Left ventricle myocardium inferior (tissue), 1 donor: ENCODE measurements at regions not wholly inside any gene's neighbourhood (a gene's known extent, or its start where the extent isn't known, plus 50 kb on each side); places are given as distances from the start of the nearest gene placed in this dataset.

Source experiments
- DNase-seq: peaks from one replicate; pipeline ENCODE4 v3.0.0-alpha.2; 2020
- H3K27ac ChIP-seq: fragments of 200-600 bp; replicated peaks from 2 replicates; pipeline ENCODE4 v1.8.0; 2021
- H3K27me3 ChIP-seq: fragments of 200-600 bp; 2 replicates; pipeline ENCODE4 v1.8.0; 2021; ENCODE audit warnings: low read depth
- H3K36me3 ChIP-seq: fragments of 200-600 bp; 2 replicates; pipeline ENCODE4 v1.8.0; 2021
- H3K4me1 ChIP-seq: fragments of 200-600 bp; 2 replicates; pipeline ENCODE4 v1.8.0; 2021
- H3K4me3 ChIP-seq: fragments of 200-600 bp; 2 replicates; pipeline ENCODE4 v1.8.0; 2021; ENCODE audit warnings: mild to moderate bottlenecking, moderate library complexity
- H3K9me3 ChIP-seq: fragments of 200-600 bp; replicated peaks from 2 replicates; pipeline ENCODE4 v1.8.0; 2021
- CTCF ChIP-seq: fragments of 200-600 bp; IDR thresholded peaks from 2 replicates; pipeline ENCODE4 v1.8.0; 2021; ENCODE audit warnings: antibody characterized with exemption, mild to moderate bottlenecking, borderline replicate concordance
- intact Hi-C: fragments of 100-400 bp; cut with micrococcal nuclease; formaldehyde crosslinking; loops from one replicate; pipeline ENCODE4 v1.11.0; 2022
- donor health status: DM: no; HTN: yes; CAD: no; lungs with severe emphysema.

DNA sequence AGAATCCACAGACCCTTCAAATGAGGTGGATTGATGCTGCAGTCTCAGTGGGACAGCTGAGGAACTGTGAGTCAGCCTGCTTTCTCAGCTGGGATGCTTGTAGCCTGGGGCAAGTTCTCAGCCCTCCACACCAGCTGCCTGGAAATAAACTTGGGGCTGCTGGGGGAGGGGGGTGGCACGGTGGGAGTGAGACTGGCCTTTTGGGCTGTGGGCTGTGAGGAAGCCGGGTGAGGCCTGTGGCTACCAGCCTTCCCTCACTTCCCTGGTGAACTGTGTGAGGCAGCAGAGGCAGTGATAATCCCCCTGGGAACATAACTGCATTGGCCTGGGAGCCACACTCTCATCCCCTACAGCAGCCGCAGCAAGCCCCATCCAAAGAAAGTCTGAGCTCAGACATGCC is 114.5 kb upstream of the GUCY1A1 start:
- no peak for TF ChIP-seq CTCF
- DNase-seq = no peak
- no peaks in the 10 kb centered on the region for H3K4me1 ChIP-seq
- no peaks in the 10 kb centered on the region for H3K27me3 ChIP-seq
- no peak overlapping the region for H3K4me3 ChIP-seq
- peaks cover 49% of the 10 kb centered on the region for H3K9me3 ChIP-seq
- H3K27ac ChIP-seq = no peak overlapping the region
- H3K36me3 ChIP-seq = no peaks in the 10 kb centered on the region
- intact Hi-C loops = no loop called here

- intact Hi-C loops = no loop called here
- Histone ChIP-seq H3K4me3 (no peak overlapping the region), H3K4me1 (peaks cover 23% of the 10 kb centered on the region), H3K27me3 (no peaks in the 10 kb centered on the region), H3K36me3 (no peaks in the 10 kb centered on the region), H3K9me3 (peaks cover 11% of the 10 kb centered on the region), H3K27ac (no peak overlapping the region)
- TF ChIP-seq CTCF = no peak
- no peak for DNase-seq
Observed at GRCh38 chr4:155548173-155548572, 118.5 kb upstream of the GUCY1A1 start.

DNA sequence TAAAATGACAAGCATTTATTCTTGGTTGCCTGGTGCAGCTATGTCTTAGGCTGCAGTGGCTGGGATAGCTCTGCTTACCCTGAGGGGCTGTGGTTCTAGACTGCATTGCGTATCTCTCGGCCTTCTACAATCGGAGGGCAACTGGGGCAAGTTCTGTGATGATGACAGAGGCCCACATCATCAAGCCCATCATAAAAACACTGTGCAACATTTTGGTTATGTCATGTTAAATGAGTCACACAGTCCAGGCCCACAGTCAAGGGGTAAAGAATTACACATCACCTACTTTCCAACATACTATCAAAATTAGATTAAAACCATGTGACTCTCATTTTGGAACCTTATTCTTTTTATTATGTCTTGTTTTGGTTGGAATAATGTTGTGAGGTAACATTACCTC is 120.2 kb upstream of the GUCY1A1 start:
- no peak for TF ChIP-seq CTCF
- Histone ChIP-seq H3K36me3 (no peaks in the 10 kb centered on the region), H3K4me1 (peaks cover 25% of the 10 kb centered on the region), H3K27me3 (no peaks in the 10 kb centered on the region), H3K9me3 (no peaks in the 10 kb centered on the region), H3K4me3 (no peak overlapping the region), H3K27ac (no peak overlapping the region)
- intact Hi-C loops = no loop called here
- DNase-seq = no peak

- DNase-seq = no peak
- Histone ChIP-seq H3K27me3 (no peaks in the 10 kb centered on the region), H3K9me3 (no peaks in the 10 kb centered on the region), H3K36me3 (no peaks in the 10 kb centered on the region), H3K4me1 (peaks cover 25% of the 10 kb centered on the region), H3K4me3 (no peak overlapping the region), H3K27ac (peak overlapping the region; percentile 58)
- TF ChIP-seq CTCF = no peak
- intact Hi-C loops = no loop called here
Observed at GRCh38 chr4:155545456-155545855, 121.2 kb upstream of the GUCY1A1 start.

- peak; percentile 50 for DNase-seq
- no peak overlapping the region for H3K4me3 ChIP-seq
- no peak for TF ChIP-seq CTCF
- no peaks in the 10 kb centered on the region for H3K36me3 ChIP-seq
- H3K9me3 ChIP-seq = no peaks in the 10 kb centered on the region
- H3K4me1 ChIP-seq = peaks cover 25% of the 10 kb centered on the region
- intact Hi-C loops = no loop called here
- no peaks in the 10 kb centered on the region for H3K27me3 ChIP-seq
- peak overlapping the region; percentile 58 for H3K27ac ChIP-seq
Observed at GRCh38 chr4:155544547-155544946, 122.1 kb upstream of the GUCY1A1 start.
